Activated effector memory CD4-positive, alpha-beta T cell treated with Interleukin-2 at 50 U/mL for 16 hours (primary cell): ENCODE measurements at regions not wholly inside any gene's neighbourhood (a gene's known extent, or its start where the extent isn't known, plus 50 kb on each side); places are given as distances from the start of the nearest gene placed in this dataset.

Experiments used
- DNase-seq: peaks from one replicate; pipeline ENCODE4 v3.0.0-alpha.2; 2020

DNA sequence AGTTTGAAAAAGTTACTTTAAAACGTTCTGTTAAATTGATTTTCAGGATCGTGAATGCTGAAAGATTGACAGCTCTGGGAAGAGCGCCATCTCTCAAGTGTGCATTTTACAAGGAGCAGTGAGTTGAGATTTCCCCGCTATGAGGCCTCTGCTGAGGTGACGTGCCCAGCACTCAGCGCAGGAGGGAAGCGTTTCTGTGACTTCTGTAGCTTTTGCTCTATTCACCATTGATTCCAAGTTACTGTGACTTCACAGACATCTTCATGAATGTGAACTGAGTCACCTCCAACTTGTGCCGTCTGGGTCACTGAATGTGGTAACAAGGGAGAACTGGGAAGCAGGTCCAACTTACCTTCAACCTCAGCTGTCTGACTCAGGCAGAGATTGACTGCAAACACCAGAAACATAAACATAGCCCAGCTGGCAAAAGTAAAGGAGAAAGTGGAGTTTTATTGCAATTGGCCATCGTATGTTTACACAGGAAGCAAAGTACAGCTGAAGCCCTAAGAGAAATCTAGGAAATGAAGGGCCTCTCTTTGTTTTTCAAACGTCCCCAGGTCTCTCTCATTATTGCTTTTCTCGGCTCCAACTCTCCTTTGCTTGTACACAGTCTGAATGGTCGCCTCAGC, 428.8 kb upstream of the CLINT1 start:
- no peak for DNase-seq

DNA sequence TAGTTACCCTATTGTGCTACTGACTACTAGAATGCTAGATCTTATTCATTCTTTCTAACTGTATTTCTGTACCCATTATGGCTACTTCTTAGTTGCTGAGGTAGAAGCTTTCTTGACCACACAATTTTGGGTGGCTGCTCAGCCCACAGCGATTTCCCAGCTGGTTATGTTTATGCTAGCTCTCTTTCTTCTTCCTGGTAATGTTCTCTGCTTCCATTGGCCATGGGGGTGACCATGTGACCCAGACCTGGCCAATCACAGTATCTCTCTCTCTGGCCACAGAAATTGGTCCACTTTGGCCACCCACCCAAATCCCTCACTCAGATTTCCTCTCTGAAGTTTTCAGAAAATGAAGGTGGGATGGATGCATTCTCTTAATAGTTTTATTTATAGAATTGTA, 427.9 kb upstream of the CLINT1 start:
- no peak for DNase-seq

GRCh38 chr5:158285698-158286097, 426.8 kb upstream of the CLINT1 start:
- DNase-seq, result no peak

GRCh38 chr5:158284242-158284641, 425.3 kb upstream of the CLINT1 start:
- no peak for DNase-seq

DNA sequence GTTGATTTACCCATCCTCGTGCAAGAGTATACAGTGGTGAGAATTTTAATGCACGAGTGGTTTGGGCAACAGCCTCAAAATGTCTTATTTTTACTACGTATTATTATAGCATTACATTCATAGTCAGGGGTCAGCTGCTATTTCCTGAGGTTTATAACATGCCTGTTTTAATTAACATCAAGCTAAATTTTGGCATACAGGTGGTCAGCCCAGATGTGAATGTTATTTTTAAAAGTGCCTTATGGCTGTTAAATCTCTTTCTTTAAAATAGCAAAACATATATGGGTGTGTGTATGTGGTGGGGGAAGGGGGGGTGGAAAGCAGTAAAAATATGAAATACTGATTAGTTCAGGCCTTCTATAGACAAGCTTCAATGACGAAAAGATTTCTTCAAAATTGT, 424.5 kb upstream of the CLINT1 start:
- no peak for DNase-seq

GRCh38 chr5:158278216-158278925, 419.4 kb upstream of the CLINT1 start:
- DNase-seq, result no peak

DNA sequence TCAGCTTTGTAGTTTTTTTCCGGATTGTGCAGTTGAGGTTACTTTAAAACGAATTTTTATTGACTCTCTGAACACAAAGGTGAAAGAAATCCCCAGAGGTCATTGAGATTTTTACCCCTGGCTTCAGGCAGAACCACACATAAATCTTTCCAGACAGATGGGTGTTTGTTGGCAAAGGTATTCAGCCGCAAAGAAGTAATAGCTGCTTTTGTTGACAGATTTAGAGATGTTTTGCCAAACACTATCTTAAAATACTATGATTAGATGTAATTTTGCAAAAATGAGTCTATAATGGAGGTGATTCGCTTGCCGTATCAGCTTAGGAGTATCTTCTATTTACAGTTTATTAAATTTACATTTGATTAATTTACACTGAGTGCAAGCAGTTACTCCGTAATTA, 418.3 kb upstream of the CLINT1 start:
- DNase-seq, result no peak

GRCh38 chr5:158276692-158277091, 417.7 kb upstream of the CLINT1 start:
- no peak for DNase-seq

DNA sequence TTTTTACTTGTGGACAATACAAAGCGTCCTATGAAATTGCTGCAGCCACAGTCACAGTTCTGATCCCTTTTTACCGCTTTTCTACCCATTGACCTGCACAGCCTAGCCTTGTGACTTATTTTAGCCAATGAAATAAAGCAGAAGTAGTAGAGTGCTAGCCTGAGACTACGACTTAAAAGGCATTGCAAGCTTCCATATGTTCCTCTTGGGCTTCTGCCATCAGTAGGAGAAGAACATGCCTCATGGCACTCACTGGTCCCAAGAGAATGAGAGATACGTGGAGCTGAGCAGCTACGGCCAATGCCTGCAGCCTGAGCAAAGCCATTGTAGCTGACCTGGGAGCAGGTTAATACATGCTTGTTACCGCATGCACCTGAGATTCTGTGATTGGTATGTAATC, 416.6 kb upstream of the CLINT1 start:
- no peak for DNase-seq

DNA sequence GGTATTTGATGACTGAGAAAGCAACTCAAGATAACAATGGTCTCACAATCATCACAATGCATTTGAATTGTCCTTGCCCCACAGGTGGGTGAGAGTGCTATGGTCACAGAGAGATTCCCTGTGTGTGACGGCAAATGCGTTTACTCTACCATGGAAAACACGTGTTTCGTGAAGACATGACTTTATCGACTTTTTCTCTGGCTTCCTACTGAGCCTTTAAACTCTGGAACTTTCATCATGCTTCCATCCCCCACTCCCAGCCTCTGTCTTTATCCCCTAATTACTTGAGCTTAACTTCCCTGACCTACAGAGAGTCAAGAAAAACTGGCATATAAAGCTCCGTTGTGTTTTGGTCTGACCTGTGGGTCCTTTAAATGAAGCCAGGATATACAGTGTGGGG, 414.1 kb upstream of the CLINT1 start:
- DNase-seq, result no peak

GRCh38 chr5:158272409-158272808, 413.5 kb upstream of the CLINT1 start:
- no peak for DNase-seq

DNA sequence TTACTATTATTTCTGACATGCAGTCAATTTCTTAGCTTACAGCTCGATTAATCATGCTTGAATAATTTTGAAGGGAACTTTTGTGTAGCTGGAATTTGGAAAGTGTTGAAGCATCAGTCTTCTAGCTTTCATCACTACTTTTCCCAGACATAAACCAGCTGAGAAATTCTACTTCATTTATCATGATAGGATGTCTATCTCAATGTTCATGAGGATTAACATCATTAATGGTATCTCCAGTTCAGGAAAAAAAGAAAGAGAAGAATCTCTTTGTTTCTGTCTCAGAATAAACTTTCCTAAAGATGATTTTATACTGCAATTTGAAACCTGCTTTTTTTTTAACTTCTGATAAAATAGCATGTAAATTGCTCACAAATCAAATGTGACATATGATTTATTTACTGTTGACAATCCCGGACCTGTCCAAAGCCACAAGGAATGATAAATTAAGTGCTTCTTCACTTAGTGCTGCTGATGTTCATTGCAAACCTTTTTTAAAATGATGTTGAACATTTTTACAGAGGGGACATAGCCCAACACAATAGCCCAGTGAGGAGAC, 412.1 kb upstream of the CLINT1 start:
- DNase-seq, result no peak

DNA sequence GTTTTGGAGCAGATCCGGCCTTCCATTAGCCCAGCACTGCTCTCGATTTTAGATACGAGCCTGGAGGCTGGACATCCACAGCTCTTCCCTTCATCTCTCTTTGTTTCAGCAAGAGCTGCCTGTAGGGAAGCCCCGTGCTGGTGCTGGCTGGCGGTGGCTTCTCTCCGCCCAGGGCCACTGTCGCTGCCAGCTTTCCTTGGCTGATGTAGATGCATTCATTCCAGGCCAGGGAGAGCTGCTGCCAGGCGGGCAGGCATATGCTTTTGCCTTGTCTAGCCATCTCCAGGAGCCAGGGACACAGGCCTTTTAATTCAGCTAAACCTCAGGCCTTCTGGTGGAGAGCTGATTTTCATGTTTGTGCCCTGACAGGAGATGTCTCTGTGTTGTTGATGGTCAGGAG, 409.3 kb upstream of the CLINT1 start:
- DNase-seq, result no peak

- no peak for DNase-seq
These were observed 408.3 kb upstream of the CLINT1 start for GRCh38 chr5:158267228-158267627.

GRCh38 chr5:158265931-158266700, 407.2 kb upstream of the CLINT1 start:
- DNase-seq, result no peak

GRCh38 chr5:158265346-158265745, 406.4 kb upstream of the CLINT1 start:
- no peak for DNase-seq

DNA sequence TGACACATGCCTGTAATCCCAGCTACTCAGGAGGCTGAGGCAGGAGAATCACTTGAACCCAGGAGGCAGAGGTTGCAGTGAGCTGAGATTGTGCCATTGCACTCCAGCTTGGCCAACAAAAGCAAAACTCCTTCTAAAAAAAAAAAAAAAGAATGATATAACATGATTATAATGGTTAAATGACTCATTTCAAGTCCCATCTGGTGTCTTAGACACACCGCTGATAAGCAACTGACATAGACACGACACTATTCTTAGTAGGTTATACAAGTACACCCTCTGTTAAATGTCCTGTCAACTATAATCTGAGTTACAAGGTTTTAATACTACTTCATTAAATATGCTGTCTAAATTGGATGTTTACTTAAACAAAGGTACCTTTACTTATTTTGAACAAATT, 405.3 kb upstream of the CLINT1 start:
- DNase-seq, result no peak

DNA sequence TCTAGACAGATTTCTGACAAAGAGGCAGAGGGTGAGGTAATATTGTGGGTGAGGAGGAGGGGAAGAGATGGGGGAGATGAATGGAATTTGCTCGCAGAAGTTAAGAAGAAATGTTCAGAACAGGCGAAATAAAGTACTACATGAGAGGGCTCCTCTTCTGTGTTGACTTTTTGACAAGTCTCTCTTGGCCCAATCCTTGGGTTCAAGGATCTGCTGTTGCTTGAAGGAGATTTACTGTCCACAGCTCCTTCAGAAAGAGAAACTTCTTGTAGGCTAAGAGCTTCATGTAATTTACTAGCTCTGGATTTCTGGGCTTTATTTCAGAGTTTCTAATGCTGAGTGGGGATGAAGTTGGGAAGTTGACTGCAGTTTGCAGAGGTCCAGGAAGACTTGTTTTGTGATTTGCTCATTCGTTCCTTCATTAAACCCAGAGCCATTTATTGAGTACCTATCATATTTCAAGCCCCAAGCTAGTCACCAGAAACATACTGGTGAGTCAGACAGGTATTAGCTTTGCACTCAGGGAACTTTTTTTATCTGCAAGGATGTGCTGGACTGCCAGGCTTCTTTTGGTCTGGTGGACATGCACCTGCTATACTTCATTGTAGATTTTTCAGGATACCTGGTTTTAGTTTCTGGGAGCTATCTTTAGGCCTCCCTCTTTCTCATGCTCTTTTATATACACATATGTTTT, 402.9 kb upstream of the CLINT1 start:
- no peak for DNase-seq

GRCh38 chr5:158256096-158256495, 397.2 kb upstream of the CLINT1 start:
- DNase-seq, result no peak

GRCh38 chr5:158255609-158256008, 396.7 kb upstream of the CLINT1 start:
- DNase-seq, result no peak

DNA sequence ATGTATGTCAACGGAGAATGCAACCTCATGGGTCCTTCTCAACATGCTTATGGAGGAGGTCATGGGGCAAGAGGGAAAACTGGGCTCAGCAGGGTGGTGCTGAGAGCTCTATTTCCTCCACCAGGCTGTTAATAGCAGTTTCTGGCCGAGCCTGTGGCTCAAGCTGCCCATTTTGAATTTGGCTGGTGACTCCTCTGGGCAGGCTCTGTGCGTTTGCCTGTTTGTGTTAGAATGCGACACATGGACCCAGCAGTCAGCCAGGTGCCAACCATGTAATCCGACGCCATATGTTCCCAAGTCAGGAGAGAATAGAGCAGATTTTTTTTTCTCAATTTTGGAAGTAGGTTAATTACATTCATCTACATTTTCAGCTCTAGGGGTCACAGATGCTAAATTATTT, 387.7 kb upstream of the CLINT1 start:
- no peak for DNase-seq

- DNase-seq, result no peak
These were observed 386.6 kb upstream of the CLINT1 start for GRCh38 chr5:158245513-158245912.

- no peak for DNase-seq
These were observed 385.9 kb upstream of the CLINT1 start for GRCh38 chr5:158244882-158245281.
